IMR-90 (cell line): ENCODE measurements at regions not wholly inside any gene's neighbourhood (a gene's known extent, or its start where the extent isn't known, plus 50 kb on each side); places are given as distances from the start of the nearest gene placed in this dataset.

Experiments used
- ATAC-seq: fragments of 200-7000 bp; cut with Tn5 transposase; 2 replicates; pipeline ENCODE4 v1.9.1; 2020; ENCODE audit warnings: low read depth, mild to moderate bottlenecking, moderate library complexity
- BruUV-seq: library from RNA; stranded (reverse); fragments of 400-500 nt; replicated peaks from 2 replicates; lab custom pipeline; 2021; lab: Mats Ljungman, UMichigan
- CTCF ChIA-PET: fragments of 300-600 bp; formaldehyde crosslinking; extraction: SDS; loops from one replicate; lab custom pipeline; 2021; ENCODE audit warnings: antibody characterized with exemption; lab: Yijun Ruan, JAX
- POLR2A ChIA-PET: fragments of 300-600 bp; sonication (Branson Sonifier 250); formaldehyde crosslinking; loops from one replicate; lab custom pipeline; 2022; ENCODE audit warnings: antibody characterized with exemption; ENCODE audit not compliant: unreplicated experiment; lab: Charles Lee
- DNase-seq: peaks from one replicate; pipeline ENCODE4 v3.0.0; 2013
- H2AFZ ChIP-seq: replicated peaks from 2 replicates; pipeline ENCODE3; 2013; ENCODE audit warnings: low read length, mild to moderate bottlenecking; ENCODE audit not compliant: poor library complexity
- H2AK5ac ChIP-seq: 2 replicates; pipeline ENCODE4 v1.6.1; 2013; ENCODE audit warnings: low read depth, low read length, inconsistent platforms
- H2AK9ac ChIP-seq: replicated peaks from 2 replicates; pipeline ENCODE3; 2013; ENCODE audit warnings: mild to moderate bottlenecking, low read depth, low read length, moderate library complexity; ENCODE audit not compliant: poor library complexity
- H2BK120ac ChIP-seq: 2 replicates; pipeline ENCODE4 v1.6.1; 2013; ENCODE audit warnings: low read depth, low read length, inconsistent platforms
- H2BK15ac ChIP-seq: 3 replicates; pipeline ENCODE4 v1.6.1; 2013; ENCODE audit warnings: low read depth, low read length, inconsistent platforms
- H2BK20ac ChIP-seq: 2 replicates; pipeline ENCODE4 v1.6.1; 2013; ENCODE audit warnings: low read depth, mild to moderate bottlenecking, inconsistent platforms, low read length, moderate library complexity
- H2BK5ac ChIP-seq: 2 replicates; pipeline ENCODE4 v1.6.1; 2013; ENCODE audit warnings: mild to moderate bottlenecking, low read depth, low read length, inconsistent platforms; ENCODE audit not compliant: poor library complexity, severe bottlenecking
- H3K14ac ChIP-seq: replicated peaks from 2 replicates; pipeline ENCODE4 v1.6.1; 2013; ENCODE audit warnings: low read depth, low read length, inconsistent platforms
- H3K18ac ChIP-seq: 2 replicates; pipeline ENCODE4 v1.6.1; 2013; ENCODE audit warnings: low read depth, low read length, control low read depth
- H3K23ac ChIP-seq: 2 replicates; pipeline ENCODE4 v1.6.1; 2013; ENCODE audit warnings: low read depth, low read length, inconsistent platforms
- H3K27ac ChIP-seq: 2 replicates; pipeline ENCODE4 v1.5.1; 2013; ENCODE audit warnings: mild to moderate bottlenecking, control low read depth, low read length; ENCODE audit not compliant: insufficient read depth
- H3K27me3 ChIP-seq: 2 replicates; pipeline ENCODE4 v1.6.1; 2013; ENCODE audit warnings: low read length; ENCODE audit not compliant: control insufficient read depth, insufficient read depth
- H3K36me3 ChIP-seq: 2 replicates; pipeline ENCODE4 v1.6.1; 2013; ENCODE audit warnings: low read length, mixed read lengths; ENCODE audit not compliant: control insufficient read depth, insufficient read depth
- H3K4ac ChIP-seq: 2 replicates; pipeline ENCODE4 v1.6.1; 2013; ENCODE audit warnings: low read depth, low read length, inconsistent platforms
- H3K4me1 ChIP-seq: 2 replicates; pipeline ENCODE4 v1.6.1; 2013; ENCODE audit warnings: low read length, mixed read lengths; ENCODE audit not compliant: control insufficient read depth, insufficient read depth
- H3K4me2 ChIP-seq: 2 replicates; pipeline ENCODE4 v1.6.1; 2013; ENCODE audit warnings: low read depth, mild to moderate bottlenecking, control low read depth, low read length, moderate library complexity
- H3K4me3 ChIP-seq: 2 replicates; pipeline ENCODE4 v1.5.1; 2013; ENCODE audit warnings: low read depth, mild to moderate bottlenecking, control low read depth, low read length, moderate library complexity; ENCODE audit not compliant: insufficient read depth
- H3K56ac ChIP-seq: 2 replicates; pipeline ENCODE4 v1.6.1; 2013; ENCODE audit warnings: low read length, inconsistent platforms; ENCODE audit not compliant: insufficient read depth; ENCODE audit errors: extremely low read depth
- H3K79me1 ChIP-seq, 2 experiments: 2 replicates each; pipeline ENCODE4 v1.6.1; 2013; ENCODE audit warnings: low read length in 2 of 2, inconsistent platforms in 1 of 2, low read depth in 1 of 2
- H3K9ac ChIP-seq: 2 replicates; pipeline ENCODE4 v1.6.1; 2013; ENCODE audit warnings: low read depth, low read length, control low read depth
- H3K9me1 ChIP-seq: 2 replicates; pipeline ENCODE4 v1.6.1; 2013; ENCODE audit warnings: low read length, inconsistent platforms; ENCODE audit not compliant: insufficient read depth
- H3K9me3 ChIP-seq: 2 replicates; pipeline ENCODE4 v1.6.1; 2013; ENCODE audit warnings: low read length; ENCODE audit not compliant: control insufficient read depth, insufficient read depth
- H4K20me1 ChIP-seq: 2 replicates; pipeline ENCODE4 v1.6.1; 2013; ENCODE audit warnings: low read length, inconsistent platforms; ENCODE audit not compliant: insufficient read depth
- H4K5ac ChIP-seq: 2 replicates; pipeline ENCODE4 v1.6.1; 2013; ENCODE audit warnings: mild to moderate bottlenecking, low read depth, low read length, control low read depth
- H4K8ac ChIP-seq, 2 experiments: 2 replicates each; pipeline ENCODE4 v1.6.1; 2013; ENCODE audit warnings: low read depth in 2 of 2, low read length in 2 of 2, control low read depth in 1 of 2, inconsistent platforms in 1 of 2
- H4K91ac ChIP-seq: 2 replicates; pipeline ENCODE4 v1.6.1; 2013; ENCODE audit warnings: low read depth, low read length, inconsistent platforms; ENCODE audit not compliant: insufficient read depth
- FOS ChIP-seq: fragments of 150-350 bp; IDR thresholded peaks from 2 replicates; pipeline ENCODE4 v1.6.1; 2016; ENCODE audit warnings: low read depth, low read length
- MAZ ChIP-seq: IDR thresholded peaks from 2 replicates; pipeline ENCODE4 v1.6.1; 2012; ENCODE audit warnings: low read depth, mild to moderate bottlenecking, low read length, improper control_type of control experiment, moderate library complexity, borderline replicate concordance
- MXI1 ChIP-seq: IDR thresholded peaks from 2 replicates; pipeline ENCODE4 v1.6.1; 2012; ENCODE audit warnings: low read depth, mild to moderate bottlenecking, low read length, moderate library complexity, borderline replicate concordance
- POLR2A ChIP-seq: IDR thresholded peaks from 2 replicates; pipeline ENCODE4 v1.6.1; 2012; ENCODE audit warnings: mild to moderate bottlenecking, low read depth, low read length
- RAD21 ChIP-seq: IDR thresholded peaks from 2 replicates; pipeline ENCODE4 v1.6.1; 2012; ENCODE audit warnings: low read length, improper control_type of control experiment
- WGBS, 2 experiments: methylation state at CpG; one replicate each; pipeline versions ENCODE4 v1.1.5 to v1.1.7; 2013; ENCODE audit warnings: missing lambda C conversion rate in 2 of 2; ENCODE audit not compliant: insufficient read length in 1 of 2; ENCODE audit errors: extremely low coverage in 2 of 2; 5-methylcytosine and 5-hydroxymethylcytosine counted together
- dilution Hi-C: fragments of 300-500 bp; cut with HindIII; formaldehyde crosslinking; loops from one replicate; pipeline ENCODE4 v1.14.3; 2018; ENCODE audit warnings: low sequenced_read_pairs; ENCODE audit not compliant: unreplicated experiment
- in situ Hi-C: fragments of 300-500 bp; cut with MboI; formaldehyde crosslinking; loops from 3 replicates; pipeline ENCODE4 v1.14.3; 2019; ENCODE audit warnings: low sequenced_read_pairs, inconsistent platforms, mixed read lengths
- intact Hi-C: fragments of 100-400 bp; cut with micrococcal nuclease; formaldehyde crosslinking; loops from 2 replicates; pipeline ENCODE4 v1.10.0; 2022
- TF ChIP-seq, protein P1 (sequence below): fragments of 150-350 bp; IDR thresholded peaks from 2 replicates; pipeline ENCODE4 v1.6.1; 2016; ENCODE audit warnings: low read depth, mild to moderate bottlenecking, low read length, moderate library complexity, borderline replicate concordance
- TF ChIP-seq, protein P2 (sequence below): conservative IDR thresholded peaks from 2 replicates; pipeline ENCODE4 v1.5.1; 2012; ENCODE audit warnings: mild to moderate bottlenecking, low read depth, low read length, improper control_type of control experiment
- TF ChIP-seq, protein P3 (sequence below): fragments of 150-350 bp; IDR thresholded peaks from 2 replicates; pipeline ENCODE4 v1.6.1; 2017; ENCODE audit warnings: mild to moderate bottlenecking, antibody characterized with exemption, low read length, low read depth

DNA sequence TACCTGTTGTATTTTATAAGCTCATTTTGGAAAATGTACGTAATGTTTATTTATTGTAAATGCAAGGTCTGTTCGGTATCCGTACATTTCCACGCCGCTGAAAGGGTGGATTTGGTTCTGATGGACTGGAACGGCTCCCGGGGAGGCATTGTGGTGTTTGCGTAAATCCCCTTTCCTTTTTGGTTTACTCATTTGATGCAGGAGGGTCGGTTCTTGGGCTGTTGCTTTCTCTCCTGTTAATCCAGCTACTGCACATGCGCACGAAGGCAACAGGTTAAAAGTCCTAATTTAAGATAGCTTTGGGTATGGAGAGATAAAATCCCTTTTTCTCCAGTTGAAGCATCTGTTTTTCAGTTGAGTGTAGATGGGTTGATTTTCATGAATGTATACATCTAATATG, 224.4 kb downstream of the TM9SF2 start:
- Histone ChIP-seq H3K4me3 (no peak overlapping the region), H4K5ac (no peak overlapping the region), H3K56ac (no peak overlapping the region), H3K27ac (no peak overlapping the region), H3K36me3 (no peaks in the 10 kb centered on the region), H2AK5ac (no peak overlapping the region), H2BK15ac (no peak overlapping the region), H4K20me1 (no peaks in the 10 kb centered on the region), H2AK9ac (no peak overlapping the region), H3K4me2 (no peak overlapping the region), H3K27me3 (peaks cover 4% of the 10 kb centered on the region), H3K4ac (no peak overlapping the region), H3K9ac (no peak overlapping the region), H4K8ac (no peak overlapping the region), H3K18ac (no peak overlapping the region), H3K9me1 (no peaks in the 10 kb centered on the region), H3K4me1 (no peaks in the 10 kb centered on the region), H2BK120ac (no peak overlapping the region), H3K14ac (no peak overlapping the region), H2BK20ac (no peak overlapping the region), H3K9me3 (no peaks in the 10 kb centered on the region), H3K79me1 (no peaks in the 10 kb centered on the region), H2BK5ac (no peak overlapping the region), H2AFZ (no peak overlapping the region), H4K91ac (no peak overlapping the region), H3K23ac (no peak overlapping the region)
- ChIA-PET POLR2A (no interaction called here), CTCF (interaction anchor here (0.6 kb wide), 1 partner anchor 329 kb away, joined by 5 read pairs; no protein-coding TSS in a partner anchor)
- BruUV-seq: no TSS peak
- in situ Hi-C loops: no loop called here
- ATAC-seq: no peak
- intact Hi-C loops: no loop called here
- DNase-seq: no peak
- WGBS, 2 experiments: no CpG with 5 or more reads among the region's 11 CpGs
- dilution Hi-C loops: no loop called here
- TF ChIP-seq MAZ (no peak), RAD21 (no peak), FOS (no peak), POLR2A (no peak), MXI1 (no peak)
- TF ChIP-seq, protein P1, sequence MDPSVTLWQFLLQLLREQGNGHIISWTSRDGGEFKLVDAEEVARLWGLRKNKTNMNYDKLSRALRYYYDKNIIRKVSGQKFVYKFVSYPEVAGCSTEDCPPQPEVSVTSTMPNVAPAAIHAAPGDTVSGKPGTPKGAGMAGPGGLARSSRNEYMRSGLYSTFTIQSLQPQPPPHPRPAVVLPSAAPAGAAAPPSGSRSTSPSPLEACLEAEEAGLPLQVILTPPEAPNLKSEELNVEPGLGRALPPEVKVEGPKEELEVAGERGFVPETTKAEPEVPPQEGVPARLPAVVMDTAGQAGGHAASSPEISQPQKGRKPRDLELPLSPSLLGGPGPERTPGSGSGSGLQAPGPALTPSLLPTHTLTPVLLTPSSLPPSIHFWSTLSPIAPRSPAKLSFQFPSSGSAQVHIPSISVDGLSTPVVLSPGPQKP: no peak
- TF ChIP-seq, protein P2, sequence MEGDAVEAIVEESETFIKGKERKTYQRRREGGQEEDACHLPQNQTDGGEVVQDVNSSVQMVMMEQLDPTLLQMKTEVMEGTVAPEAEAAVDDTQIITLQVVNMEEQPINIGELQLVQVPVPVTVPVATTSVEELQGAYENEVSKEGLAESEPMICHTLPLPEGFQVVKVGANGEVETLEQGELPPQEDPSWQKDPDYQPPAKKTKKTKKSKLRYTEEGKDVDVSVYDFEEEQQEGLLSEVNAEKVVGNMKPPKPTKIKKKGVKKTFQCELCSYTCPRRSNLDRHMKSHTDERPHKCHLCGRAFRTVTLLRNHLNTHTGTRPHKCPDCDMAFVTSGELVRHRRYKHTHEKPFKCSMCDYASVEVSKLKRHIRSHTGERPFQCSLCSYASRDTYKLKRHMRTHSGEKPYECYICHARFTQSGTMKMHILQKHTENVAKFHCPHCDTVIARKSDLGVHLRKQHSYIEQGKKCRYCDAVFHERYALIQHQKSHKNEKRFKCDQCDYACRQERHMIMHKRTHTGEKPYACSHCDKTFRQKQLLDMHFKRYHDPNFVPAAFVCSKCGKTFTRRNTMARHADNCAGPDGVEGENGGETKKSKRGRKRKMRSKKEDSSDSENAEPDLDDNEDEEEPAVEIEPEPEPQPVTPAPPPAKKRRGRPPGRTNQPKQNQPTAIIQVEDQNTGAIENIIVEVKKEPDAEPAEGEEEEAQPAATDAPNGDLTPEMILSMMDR: no peak
- TF ChIP-seq, protein P3, sequence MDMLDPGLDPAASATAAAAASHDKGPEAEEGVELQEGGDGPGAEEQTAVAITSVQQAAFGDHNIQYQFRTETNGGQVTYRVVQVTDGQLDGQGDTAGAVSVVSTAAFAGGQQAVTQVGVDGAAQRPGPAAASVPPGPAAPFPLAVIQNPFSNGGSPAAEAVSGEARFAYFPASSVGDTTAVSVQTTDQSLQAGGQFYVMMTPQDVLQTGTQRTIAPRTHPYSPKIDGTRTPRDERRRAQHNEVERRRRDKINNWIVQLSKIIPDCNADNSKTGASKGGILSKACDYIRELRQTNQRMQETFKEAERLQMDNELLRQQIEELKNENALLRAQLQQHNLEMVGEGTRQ: no peak
